ENCODE measurements at regions not wholly inside any gene's neighbourhood (a gene's known extent, or its start where the extent isn't known, plus 50 kb on each side); places are given as distances from the start of the nearest gene placed in this dataset.
A peak's percentile ranks its signal among the peaks of the same experiment; 100 is the strongest.

- no peak overlapping the region for H3K4me2 ChIP-seq (ENCODE audit: unreplicated experiment)
- no peak overlapping the region for H3K4me3 ChIP-seq
- WGBS, 2 experiments (ENCODE audit: low coverage in 1 of 2, low lambda C conversion rate in 2 of 2, missing lambda C conversion rate in 2 of 2): 86 to 88% methylated on average over 7 of the region's 7 CpGs
- peak; percentile 61 for DNase-seq
- no peaks in the 10 kb centered on the region for H3K9me3 ChIP-seq (ENCODE audit: low read depth)
- no peak overlapping the region for H2AFZ ChIP-seq
- TF ChIP-seq EZH2phosphoT487 (IDR thresholded peaks at IDR 0.05; ENCODE audit: insufficient read depth, low read depth) (no peak), EZH2 (IDR thresholded peaks at IDR 0.05; ENCODE audit: insufficient read depth, poor library complexity, severe bottlenecking) (no peak)
- no peaks in the 10 kb centered on the region for H3K36me3 ChIP-seq (ENCODE audit: low read depth)
- no peaks in the 10 kb centered on the region for H4K20me1 ChIP-seq (ENCODE audit: insufficient read depth)
- H3K79me2 ChIP-seq (ENCODE audit: insufficient read depth): no peaks in the 10 kb centered on the region
- peaks cover 22% of the 10 kb centered on the region for H3F3A ChIP-seq (ENCODE audit: insufficient read depth)
- in situ Hi-C loops (cut with MboI): no loop called here
- no peaks in the 10 kb centered on the region for H3K27me3 ChIP-seq (replicated peaks; ENCODE audit: insufficient read depth)
- H3K9me2 ChIP-seq (ENCODE audit: insufficient read depth): no peaks in the 10 kb centered on the region
- peaks cover 28% of the 10 kb centered on the region for H3K4me1 ChIP-seq (ENCODE audit: insufficient read depth)
- H3K27ac ChIP-seq: no peak overlapping the region
- no peak overlapping the region for H3K9ac ChIP-seq
Measured at GRCh38 chr4:54495091-54495490, 162.7 kb upstream of the KIT start.

DNA sequence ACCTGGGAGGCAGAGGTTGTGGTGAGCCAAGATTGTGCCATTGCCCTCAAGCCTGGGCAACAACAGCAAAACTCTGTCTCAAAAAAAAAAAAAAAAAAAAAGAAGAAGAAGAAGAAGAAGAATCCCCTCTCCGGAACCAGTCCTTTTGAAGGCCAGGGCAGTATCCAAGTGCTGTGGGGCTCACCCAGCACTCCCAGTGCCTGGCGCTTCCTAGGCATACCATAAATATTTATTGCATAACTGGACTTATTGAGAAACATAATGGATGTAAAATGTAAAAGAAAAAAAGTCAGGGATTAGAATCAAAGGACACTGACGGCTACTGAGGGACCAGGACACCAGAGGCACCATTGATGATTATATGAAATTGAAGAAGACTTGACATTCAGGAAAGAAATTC is 162.1 kb upstream of the KIT start:
- peaks cover 31% of the 10 kb centered on the region for H3K4me1 ChIP-seq (ENCODE audit: insufficient read depth)
- no peak overlapping the region for H3K27ac ChIP-seq
- H3F3A ChIP-seq (ENCODE audit: insufficient read depth): peaks cover 25% of the 10 kb centered on the region
- no peak overlapping the region for H3K9ac ChIP-seq
- H3K9me2 ChIP-seq (ENCODE audit: insufficient read depth): no peaks in the 10 kb centered on the region
- no peak overlapping the region for H2AFZ ChIP-seq
- DNase-seq: no peak
- no peaks in the 10 kb centered on the region for H3K79me2 ChIP-seq (ENCODE audit: insufficient read depth)
- WGBS, 2 experiments (ENCODE audit: low coverage in 1 of 2, low lambda C conversion rate in 2 of 2, missing lambda C conversion rate in 2 of 2): 96 to 98% methylated on average over 3 of the region's 3 CpGs
- H3K4me3 ChIP-seq: no peak overlapping the region
- no peak overlapping the region for H3K4me2 ChIP-seq (ENCODE audit: unreplicated experiment)
- TF ChIP-seq EZH2 (IDR thresholded peaks at IDR 0.05; ENCODE audit: insufficient read depth, poor library complexity, severe bottlenecking): no peak
- no peak for TF ChIP-seq EZH2phosphoT487 (IDR thresholded peaks at IDR 0.05; ENCODE audit: insufficient read depth, low read depth)
- no peaks in the 10 kb centered on the region for H3K36me3 ChIP-seq (ENCODE audit: low read depth)
- H4K20me1 ChIP-seq (ENCODE audit: insufficient read depth): no peaks in the 10 kb centered on the region
- no peaks in the 10 kb centered on the region for H3K27me3 ChIP-seq (replicated peaks; ENCODE audit: insufficient read depth)
- no peaks in the 10 kb centered on the region for H3K9me3 ChIP-seq (ENCODE audit: low read depth)
- in situ Hi-C loops (cut with MboI): no loop called here

DNA sequence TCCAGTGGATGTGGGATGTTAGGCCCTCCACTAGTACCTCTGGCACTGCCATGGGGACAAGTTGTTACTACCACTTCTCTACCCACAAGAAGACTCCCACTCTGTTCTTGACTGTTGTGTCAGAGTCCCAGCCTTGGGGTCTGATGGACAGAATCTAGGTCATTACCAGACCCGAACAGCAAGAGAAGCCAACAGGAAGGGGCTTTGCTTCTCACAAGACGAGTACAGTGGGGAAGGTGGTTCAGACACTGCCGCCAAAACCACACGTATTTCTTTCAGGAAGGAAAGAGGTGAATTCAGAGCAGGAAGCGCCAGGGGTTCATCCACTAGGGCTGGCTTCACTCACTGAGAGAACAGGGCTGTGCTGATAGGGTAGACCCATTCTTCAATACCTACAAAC is 161.3 kb upstream of the KIT start:
- no peaks in the 10 kb centered on the region for H3K27me3 ChIP-seq (replicated peaks; ENCODE audit: insufficient read depth)
- H3K9me3 ChIP-seq (ENCODE audit: low read depth): no peaks in the 10 kb centered on the region
- no peak for DNase-seq
- WGBS, 2 experiments (ENCODE audit: low coverage in 1 of 2, low lambda C conversion rate in 2 of 2, missing lambda C conversion rate in 2 of 2): 97% methylated on average over 5 of the region's 5 CpGs
- in situ Hi-C loops (cut with MboI): no loop called here
- H3K9me2 ChIP-seq (ENCODE audit: insufficient read depth): no peaks in the 10 kb centered on the region
- H3K36me3 ChIP-seq (ENCODE audit: low read depth): no peaks in the 10 kb centered on the region
- TF ChIP-seq EZH2 (IDR thresholded peaks at IDR 0.05; ENCODE audit: insufficient read depth, poor library complexity, severe bottlenecking) (no peak), EZH2phosphoT487 (IDR thresholded peaks at IDR 0.05; ENCODE audit: insufficient read depth, low read depth) (no peak)
- H3K79me2 ChIP-seq (ENCODE audit: insufficient read depth): no peaks in the 10 kb centered on the region
- H3F3A ChIP-seq (ENCODE audit: insufficient read depth): peaks cover 25% of the 10 kb centered on the region
- H3K27ac ChIP-seq: no peak overlapping the region
- H3K4me2 ChIP-seq (ENCODE audit: unreplicated experiment): no peak overlapping the region
- no peaks in the 10 kb centered on the region for H4K20me1 ChIP-seq (ENCODE audit: insufficient read depth)
- no peak overlapping the region for H3K4me3 ChIP-seq
- peaks cover 31% of the 10 kb centered on the region for H3K4me1 ChIP-seq (ENCODE audit: insufficient read depth)
- no peak overlapping the region for H2AFZ ChIP-seq
- no peak overlapping the region for H3K9ac ChIP-seq

DNA sequence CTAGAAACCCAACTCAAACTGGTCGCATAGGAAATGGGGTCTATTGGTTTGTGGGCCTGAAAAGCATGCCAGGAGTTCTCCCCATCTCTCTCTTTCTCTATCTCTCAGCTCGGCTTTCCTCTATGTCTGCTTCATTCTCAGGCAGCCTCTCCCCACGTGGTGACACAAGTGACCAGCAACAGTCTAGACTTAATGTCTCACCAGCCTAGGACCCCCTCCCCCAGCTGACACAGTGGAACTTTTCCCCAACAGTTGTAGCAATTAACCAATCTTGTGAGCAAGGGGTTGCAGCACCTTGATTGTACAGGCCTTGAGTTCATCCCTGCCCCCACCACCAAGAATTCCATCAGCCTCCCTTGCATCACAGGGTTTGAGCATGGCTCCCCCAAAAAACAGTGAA is 159.8 kb upstream of the KIT start:
- no peaks in the 10 kb centered on the region for H4K20me1 ChIP-seq (ENCODE audit: insufficient read depth)
- DNase-seq: no peak
- H2AFZ ChIP-seq: no peak overlapping the region
- no peaks in the 10 kb centered on the region for H3K27me3 ChIP-seq (replicated peaks; ENCODE audit: insufficient read depth)
- no peak overlapping the region for H3K4me3 ChIP-seq
- TF ChIP-seq EZH2phosphoT487 (IDR thresholded peaks at IDR 0.05; ENCODE audit: insufficient read depth, low read depth) (no peak), EZH2 (IDR thresholded peaks at IDR 0.05; ENCODE audit: insufficient read depth, poor library complexity, severe bottlenecking) (no peak)
- no peak overlapping the region for H3K9ac ChIP-seq
- no peaks in the 10 kb centered on the region for H3K9me3 ChIP-seq (ENCODE audit: low read depth)
- in situ Hi-C loops (cut with MboI): no loop called here
- H3K79me2 ChIP-seq (ENCODE audit: insufficient read depth): no peaks in the 10 kb centered on the region
- H3K4me2 ChIP-seq (ENCODE audit: unreplicated experiment): peak overlapping the region; percentile 12
- WGBS, 2 experiments (ENCODE audit: low coverage in 1 of 2, low lambda C conversion rate in 2 of 2, missing lambda C conversion rate in 2 of 2): 82 to 84% methylated on average over 3 of the region's 3 CpGs
- H3K36me3 ChIP-seq (ENCODE audit: low read depth): no peaks in the 10 kb centered on the region
- no peaks in the 10 kb centered on the region for H3K9me2 ChIP-seq (ENCODE audit: insufficient read depth)
- peaks cover 25% of the 10 kb centered on the region for H3F3A ChIP-seq (ENCODE audit: insufficient read depth)
- peaks cover 31% of the 10 kb centered on the region for H3K4me1 ChIP-seq (ENCODE audit: insufficient read depth)
- no peak overlapping the region for H3K27ac ChIP-seq

GRCh38 chr4:54498661-54499111 is 159.1 kb upstream of the KIT start:
- peak overlapping the region; percentile 75 for H3K27ac ChIP-seq
- peak overlapping the region; percentile 76 for H3K4me2 ChIP-seq (ENCODE audit: unreplicated experiment)

More at GRCh38 chr4:54498661-54499111, 159.1 kb upstream of the KIT start:
- Histone ChIP-seq H3F3A (ENCODE audit: insufficient read depth) (peaks cover 25% of the 10 kb centered on the region), H3K36me3 (ENCODE audit: low read depth) (no peaks in the 10 kb centered on the region), H3K79me2 (ENCODE audit: insufficient read depth) (no peaks in the 10 kb centered on the region), H4K20me1 (ENCODE audit: insufficient read depth) (no peaks in the 10 kb centered on the region), H3K4me3 (peak overlapping the region; percentile 12; the same call in 1 of the 2 replicates), H3K27me3 (replicated peaks; ENCODE audit: insufficient read depth) (no peaks in the 10 kb centered on the region), H3K9me2 (ENCODE audit: insufficient read depth) (no peaks in the 10 kb centered on the region), H3K9me3 (ENCODE audit: low read depth) (no peaks in the 10 kb centered on the region), H3K9ac (peak overlapping the region; percentile 28), H2AFZ (peak overlapping the region; percentile 7; the same call in 1 of the 2 replicates), H3K4me1 (ENCODE audit: insufficient read depth) (peaks cover 31% of the 10 kb centered on the region)
- TF ChIP-seq EZH2 (IDR thresholded peaks at IDR 0.05; ENCODE audit: insufficient read depth, poor library complexity, severe bottlenecking) (no peak), EZH2phosphoT487 (IDR thresholded peaks at IDR 0.05; ENCODE audit: insufficient read depth, low read depth) (no peak)
- DNase-seq: peak; percentile 85
- 0% methylated on average over 1 of the region's 1 CpG for WGBS, 2 experiments (ENCODE audit: low coverage in 1 of 2, low lambda C conversion rate in 2 of 2, missing lambda C conversion rate in 2 of 2)
- in situ Hi-C loops (cut with MboI): no loop called here
